ENCODE measurements at regions not wholly inside any gene's neighbourhood (a gene's known extent, or its start where the extent isn't known, plus 50 kb on each side); places are given as distances from the start of the nearest gene placed in this dataset.
"Not testable (repeated sequence)": the region's sequence is repeated elsewhere in the genome, so short reads cannot be mapped to it uniquely, and the experiment has no call there.

DNA sequence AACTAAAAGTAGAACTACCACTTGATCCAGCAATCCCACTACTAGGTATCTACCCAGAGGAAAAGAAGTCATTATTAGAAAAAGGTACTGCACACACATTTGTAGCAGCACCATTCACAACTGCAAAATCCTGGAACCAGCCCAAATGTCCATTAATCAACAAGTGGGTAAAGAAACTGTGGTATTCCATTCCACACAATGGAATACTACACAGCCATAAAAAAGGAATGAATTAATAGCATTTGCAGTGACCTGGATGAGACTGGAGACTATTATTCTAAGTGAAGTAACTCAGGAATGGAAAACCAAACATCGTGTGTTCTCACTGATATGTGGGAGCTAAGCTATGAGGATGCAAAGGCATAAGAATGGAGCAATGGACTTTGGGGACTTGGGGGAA, 783.8 kb downstream of the KCNJ2 start:
- not testable (repeated sequence) for TF ChIP-seq TAF1 (IDR thresholded peaks at IDR 0.05; ENCODE audit: low read depth, low read length); POLR2AphosphoS5 (IDR thresholded peaks at IDR 0.05; ENCODE audit: low read depth, low read length); POLR2A (IDR thresholded peaks at IDR 0.05; ENCODE audit: low read depth, low read length); PAX5 (IDR thresholded peaks at IDR 0.05; ENCODE audit: insufficient read depth, low read length, severe bottlenecking)
